ENCODE measurements at regions not wholly inside any gene's neighbourhood (a gene's known extent, or its start where the extent isn't known, plus 50 kb on each side); places are given as distances from the start of the nearest gene placed in this dataset.

- TF ChIP-seq POLR2AphosphoS5 (IDR thresholded peaks at IDR 0.05; ENCODE audit: low read depth, low read length) (no peak), CTCF (IDR thresholded peaks at IDR 0.05; ENCODE audit: control extremely low read depth in 1 of 3, insufficient read depth in 1 of 3, low read depth in 1 of 3, low read length in 3 of 3) (no peak)
These were observed 139.8 kb downstream of the ANKRD60 start for GRCh38 chr20:58088625-58089024.

Data from H1 (cell line).